Erythroblast (primary cell): ENCODE measurements at regions not wholly inside any gene's neighbourhood (a gene's known extent, or its start where the extent isn't known, plus 50 kb on each side); places are given as distances from the start of the nearest gene placed in this dataset.

Source experiments
- GATA1 ChIP-seq: IDR thresholded peaks from 2 replicates; pipeline ENCODE4 v1.6.1; 2011; ENCODE audit warnings: low read depth, mild to moderate bottlenecking, control low read depth, low read length, moderate library complexity
- POLR2A ChIP-seq: IDR thresholded peaks from 2 replicates; pipeline ENCODE4 v1.6.1; 2011; ENCODE audit warnings: mild to moderate bottlenecking, low read length

- TF ChIP-seq POLR2A (no peak), GATA1 (no peak)
Measured at GRCh38 chr3:166205158-166205557, 367.9 kb upstream of the BCHE start.
